Calu3 (cell line): ENCODE measurements at regions not wholly inside any gene's neighbourhood (a gene's known extent, or its start where the extent isn't known, plus 50 kb on each side); places are given as distances from the start of the nearest gene placed in this dataset.
"Not testable (repeated sequence)": the region's sequence is repeated elsewhere in the genome, so short reads cannot be mapped to it uniquely, and the experiment has no call there.

ENCODE experiments used
- BruUV-seq: library from RNA; stranded (reverse); fragments of 400-500 nt; replicated peaks from 2 replicates; lab custom pipeline; 2021; lab: Mats Ljungman, UMichigan
- CTCF ChIA-PET: fragments of 300-600 bp; sonication (Branson Sonifier 250); formaldehyde crosslinking; loops from one replicate; lab custom pipeline; 2022; ENCODE audit warnings: antibody characterized with exemption; lab: Charles Lee
- DNase-seq: peaks from one replicate; pipeline ENCODE4 v3.0.0; 2022
- H3K27ac Mint-ChIP-seq: one replicate; pipeline ENCODE4 v1.8.0; 2022; ENCODE audit warnings: mixed read lengths; ENCODE audit not compliant: unreplicated experiment
- H3K27me3 Mint-ChIP-seq: one replicate; pipeline ENCODE4 v1.8.0; 2022; ENCODE audit warnings: mixed read lengths; ENCODE audit not compliant: unreplicated experiment
- H3K36me3 Mint-ChIP-seq: one replicate; pipeline ENCODE4 v1.8.0; 2022; ENCODE audit warnings: mild to moderate bottlenecking, moderate library complexity, mixed read lengths; ENCODE audit not compliant: insufficient read depth, unreplicated experiment
- H3K4me1 Mint-ChIP-seq: one replicate; pipeline ENCODE4 v1.8.0; 2022; ENCODE audit warnings: mild to moderate bottlenecking, low read depth, mixed read lengths; ENCODE audit not compliant: unreplicated experiment
- H3K4me3 Mint-ChIP-seq: one replicate; pipeline ENCODE4 v1.8.0; 2022; ENCODE audit warnings: mild to moderate bottlenecking, low read depth, moderate library complexity, mixed read lengths; ENCODE audit not compliant: unreplicated experiment
- H3K9me3 Mint-ChIP-seq: one replicate; pipeline ENCODE4 v1.8.0; 2022; ENCODE audit warnings: low read depth, mixed read lengths; ENCODE audit not compliant: unreplicated experiment
- CTCF ChIP-seq: fragments of 200-600 bp; IDR thresholded peaks from one replicate; pipeline ENCODE4 v1.8.0; 2022; ENCODE audit warnings: antibody characterized with exemption; ENCODE audit not compliant: unreplicated experiment
- intact Hi-C: fragments of 100-400 bp; cut with micrococcal nuclease; formaldehyde crosslinking; loops from one replicate; pipeline ENCODE4 v1.10.0; 2022; ENCODE audit not compliant: unreplicated experiment

GRCh38 chr14:105857826-105858675, 331.7 kb downstream of the TMEM121 start:
- no peak for TF ChIP-seq CTCF
- no TSS peak for BruUV-seq
- H3K27ac Mint-ChIP-seq, result no peak overlapping the region
- peaks cover 3% of the 10 kb centered on the region for H3K36me3 Mint-ChIP-seq
- no peak for DNase-seq
- no peaks in the 10 kb centered on the region for H3K9me3 Mint-ChIP-seq
- no peaks in the 10 kb centered on the region for H3K4me1 Mint-ChIP-seq
- intact Hi-C loops, result no loop called here
- CTCF ChIA-PET, result no interaction called here
- no peak overlapping the region for H3K4me3 Mint-ChIP-seq
- H3K27me3 Mint-ChIP-seq, result peaks cover 53% of the 10 kb centered on the region

GRCh38 chr14:105858676-105859025, 332.3 kb downstream of the TMEM121 start:
- no peak for TF ChIP-seq CTCF
- Mint-ChIP-seq H3K4me3 (no peak overlapping the region), H3K4me1 (no peaks in the 10 kb centered on the region), H3K9me3 (no peaks in the 10 kb centered on the region), H3K27ac (no peak overlapping the region), H3K36me3 (no peaks in the 10 kb centered on the region), H3K27me3 (peaks cover 51% of the 10 kb centered on the region)
- BruUV-seq, result no TSS peak
- CTCF ChIA-PET, result no interaction called here
- intact Hi-C loops, result no loop called here
- no peak for DNase-seq

DNA sequence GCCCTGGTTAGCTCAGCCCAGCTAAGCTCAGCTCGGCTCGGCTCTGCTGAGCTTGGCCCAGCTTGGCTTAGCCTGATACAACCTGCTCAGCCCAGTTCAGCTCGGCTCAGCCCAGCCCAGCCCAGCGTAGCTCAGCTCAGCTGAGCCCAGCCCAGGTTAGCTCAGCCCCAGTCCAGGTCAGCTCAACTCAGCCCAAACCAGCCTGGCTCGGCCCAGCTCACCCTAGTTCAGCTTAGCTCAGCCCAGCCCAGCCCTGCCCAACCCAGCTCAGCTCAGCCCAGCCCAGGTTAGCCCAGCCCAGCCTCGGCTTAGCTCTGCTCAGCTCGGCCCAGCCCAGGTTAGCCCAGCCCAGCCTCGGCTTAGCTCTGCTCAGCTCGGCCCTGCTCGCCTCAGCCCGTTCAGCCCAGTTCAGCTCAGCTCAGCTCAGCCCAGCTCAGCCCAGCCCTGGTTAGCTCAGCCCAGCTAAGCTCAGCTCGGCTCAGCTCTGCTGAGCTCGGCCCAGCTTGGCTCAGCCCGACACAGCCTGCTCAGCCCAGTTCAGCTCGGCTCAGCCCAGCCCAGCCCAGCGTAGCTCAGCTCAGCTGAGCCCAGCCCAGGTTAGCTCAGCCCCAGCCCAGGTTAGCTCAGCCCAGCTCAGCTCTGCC, 332.8 kb downstream of the TMEM121 start:
- intact Hi-C loops, H3K4me3 Mint-ChIP-seq, H3K27ac Mint-ChIP-seq, H3K36me3 Mint-ChIP-seq, BruUV-seq, H3K9me3 Mint-ChIP-seq, DNase-seq, CTCF ChIA-PET, H3K4me1 Mint-ChIP-seq: not testable (repeated sequence)
- H3K27me3 Mint-ChIP-seq, result peaks cover 49% of the 10 kb centered on the region

DNA sequence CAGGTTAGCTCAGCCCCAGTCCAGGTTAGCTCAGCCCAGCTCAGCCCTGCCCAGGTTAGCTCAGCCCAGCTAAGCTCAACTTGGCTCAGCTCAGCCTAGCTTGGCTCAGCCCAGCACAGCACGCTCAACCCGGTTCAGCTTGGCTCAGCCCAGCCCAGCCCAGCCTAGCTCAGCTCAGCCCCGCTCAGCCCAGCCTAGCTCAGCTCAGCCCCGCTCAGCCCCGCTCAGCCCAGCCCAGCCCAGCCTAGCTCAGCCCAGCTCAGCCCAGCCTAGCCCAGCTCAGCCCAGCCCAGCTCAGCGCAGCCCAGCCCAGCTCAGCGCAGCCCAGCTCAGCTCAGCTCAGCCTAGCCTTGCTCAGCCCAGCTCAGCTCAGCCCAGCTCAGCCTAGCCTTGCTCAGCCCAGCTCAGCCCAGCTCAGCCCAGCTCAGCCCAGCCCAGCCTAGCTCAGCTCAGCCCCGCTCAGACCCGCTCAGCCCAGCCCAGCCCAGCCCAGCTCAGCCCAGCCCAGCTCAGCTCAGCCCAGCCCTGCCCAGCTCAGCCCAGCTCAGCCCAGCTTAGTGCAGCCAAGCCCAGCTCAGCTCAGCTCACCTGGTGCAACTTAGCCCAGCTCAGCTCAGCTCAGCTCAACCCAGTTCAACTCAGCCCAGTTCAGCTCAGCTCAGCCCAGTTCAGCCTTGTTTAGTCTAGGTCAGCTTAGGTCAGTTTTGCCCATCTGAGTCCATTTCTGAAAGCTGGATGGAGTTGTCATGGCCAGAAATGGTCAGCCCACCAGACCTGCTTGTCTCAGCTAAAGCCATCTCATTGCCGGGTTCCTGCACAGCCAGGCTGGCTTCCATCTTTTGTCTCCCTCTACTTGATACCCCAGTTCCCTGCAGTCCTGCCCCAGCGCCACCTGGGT, 333.6 kb downstream of the TMEM121 start:
- no peak overlapping the region for H3K4me3 Mint-ChIP-seq
- peaks cover 49% of the 10 kb centered on the region for H3K27me3 Mint-ChIP-seq
- no peak overlapping the region for H3K27ac Mint-ChIP-seq
- CTCF ChIA-PET, result no interaction called here
- no peaks in the 10 kb centered on the region for H3K36me3 Mint-ChIP-seq
- no peak for TF ChIP-seq CTCF
- BruUV-seq, result no TSS peak
- intact Hi-C loops, result no loop called here
- no peaks in the 10 kb centered on the region for H3K9me3 Mint-ChIP-seq
- no peaks in the 10 kb centered on the region for H3K4me1 Mint-ChIP-seq
- DNase-seq, result no peak
